ENCODE measurements at regions not wholly inside any gene's neighbourhood (a gene's known extent, or its start where the extent isn't known, plus 50 kb on each side); places are given as distances from the start of the nearest gene placed in this dataset.

- Histone ChIP-seq H3K4me3 (ENCODE audit: low read depth, low read length) (no peak overlapping the region), H3K27me3 (ENCODE audit: control insufficient read depth, insufficient read depth, low read length) (no peaks in the 10 kb centered on the region), H3K36me3 (ENCODE audit: control insufficient read depth, insufficient read depth, low read length) (no peaks in the 10 kb centered on the region)
- no peak for TF ChIP-seq CTCF (IDR thresholded peaks at IDR 0.05; ENCODE audit: insufficient read depth, low read length, poor library complexity, severe bottlenecking)
- no peak for DNase-seq (ENCODE audit: low read depth)
Measured at GRCh38 chr12:58502841-58503240, 417.5 kb downstream of the LRIG3 start.

GRCh38 chr12:58503731-58504130 lies 416.6 kb downstream of the LRIG3 start:
- Histone ChIP-seq H3K27me3 (ENCODE audit: control insufficient read depth, insufficient read depth, low read length) (no peaks in the 10 kb centered on the region), H3K4me3 (ENCODE audit: low read depth, low read length) (no peak overlapping the region), H3K36me3 (ENCODE audit: control insufficient read depth, insufficient read depth, low read length) (no peaks in the 10 kb centered on the region)
- no peak for TF ChIP-seq CTCF (IDR thresholded peaks at IDR 0.05; ENCODE audit: insufficient read depth, low read length, poor library complexity, severe bottlenecking)
- DNase-seq (ENCODE audit: low read depth) = no peak

DNA sequence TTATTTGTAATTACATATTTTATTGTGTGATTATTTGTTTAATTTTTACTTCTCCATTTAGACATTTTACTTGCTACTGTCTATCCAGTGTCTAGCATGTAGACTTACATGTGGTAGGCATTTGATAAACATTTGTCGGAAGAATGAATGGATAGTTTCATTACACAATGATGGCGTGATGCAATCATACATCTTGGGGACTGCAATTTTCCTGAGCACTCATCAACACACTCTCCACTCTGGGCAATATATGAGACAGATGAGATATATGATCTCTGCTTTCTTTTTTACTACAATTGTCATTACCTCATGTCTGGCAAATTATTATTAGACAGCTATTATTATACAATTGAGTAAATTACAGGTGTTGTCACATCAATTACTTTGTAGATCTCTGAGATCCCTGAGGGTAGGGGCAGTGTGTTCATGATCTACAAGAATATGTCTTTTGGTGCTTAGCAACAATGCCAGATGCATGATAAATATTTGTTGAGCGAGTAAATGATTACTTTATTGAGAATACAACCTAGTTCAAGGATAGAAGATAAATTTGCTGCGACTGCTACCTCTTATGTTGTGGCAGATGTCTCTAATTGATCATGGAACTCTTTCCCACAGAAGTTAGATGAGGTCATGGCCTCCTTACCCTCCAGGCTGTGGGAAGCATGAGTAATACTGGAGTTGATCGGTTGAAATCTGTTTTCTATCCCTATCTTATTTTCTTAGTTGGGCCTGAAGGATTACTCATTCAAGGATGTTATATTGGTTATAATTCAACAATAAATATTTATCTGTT lies 416.0 kb downstream of the LRIG3 start:
- H3K27me3 ChIP-seq (ENCODE audit: control insufficient read depth, insufficient read depth, low read length) = no peaks in the 10 kb centered on the region
- no peaks in the 10 kb centered on the region for H3K36me3 ChIP-seq (ENCODE audit: control insufficient read depth, insufficient read depth, low read length)
- no peak for TF ChIP-seq CTCF (IDR thresholded peaks at IDR 0.05; ENCODE audit: insufficient read depth, low read length, poor library complexity, severe bottlenecking)
- no peak overlapping the region for H3K4me3 ChIP-seq (ENCODE audit: low read depth, low read length)
- DNase-seq (ENCODE audit: low read depth) = no peak

DNA sequence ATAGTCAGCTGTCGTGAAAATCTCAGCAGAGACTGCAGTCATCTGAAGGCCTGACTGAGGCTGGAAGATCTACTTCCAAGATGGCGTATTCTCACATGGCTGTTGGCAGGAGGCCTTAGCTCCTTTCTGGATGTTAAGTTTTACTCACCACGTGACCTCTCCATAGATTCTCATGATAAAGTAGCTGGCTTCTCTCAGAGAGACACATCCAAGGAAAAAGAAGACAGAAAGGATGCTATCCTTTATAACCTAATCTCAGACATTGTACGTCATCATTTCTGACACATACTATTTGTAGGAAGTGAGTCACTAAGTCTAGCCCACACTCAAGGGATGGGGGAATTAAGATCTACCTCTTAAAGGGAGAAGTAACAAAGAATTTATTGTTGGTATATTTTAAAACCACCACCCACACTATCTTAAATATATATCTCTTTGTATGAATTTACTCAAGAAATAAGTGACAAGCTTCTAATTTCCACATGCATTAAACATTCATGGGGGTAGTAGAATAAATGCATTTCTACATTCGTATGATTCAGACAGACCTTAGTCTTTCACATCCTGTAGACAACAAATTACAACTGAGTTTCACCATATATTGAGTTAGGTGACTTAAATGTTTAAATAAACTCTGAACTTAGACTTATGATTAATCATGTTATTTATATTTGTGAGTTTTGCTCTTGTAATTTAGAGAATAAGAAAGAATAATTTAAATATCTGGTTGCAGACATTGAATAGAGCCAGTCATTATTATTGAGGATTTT lies 411.0 kb downstream of the LRIG3 start:
- H3K4me3 ChIP-seq (ENCODE audit: low read depth, low read length) = no peak overlapping the region
- no peak for DNase-seq (ENCODE audit: low read depth)
- TF ChIP-seq CTCF (IDR thresholded peaks at IDR 0.05; ENCODE audit: insufficient read depth, low read length, poor library complexity, severe bottlenecking) = no peak
- no peaks in the 10 kb centered on the region for H3K36me3 ChIP-seq (ENCODE audit: control insufficient read depth, insufficient read depth, low read length)
- no peaks in the 10 kb centered on the region for H3K27me3 ChIP-seq (ENCODE audit: control insufficient read depth, insufficient read depth, low read length)

DNA sequence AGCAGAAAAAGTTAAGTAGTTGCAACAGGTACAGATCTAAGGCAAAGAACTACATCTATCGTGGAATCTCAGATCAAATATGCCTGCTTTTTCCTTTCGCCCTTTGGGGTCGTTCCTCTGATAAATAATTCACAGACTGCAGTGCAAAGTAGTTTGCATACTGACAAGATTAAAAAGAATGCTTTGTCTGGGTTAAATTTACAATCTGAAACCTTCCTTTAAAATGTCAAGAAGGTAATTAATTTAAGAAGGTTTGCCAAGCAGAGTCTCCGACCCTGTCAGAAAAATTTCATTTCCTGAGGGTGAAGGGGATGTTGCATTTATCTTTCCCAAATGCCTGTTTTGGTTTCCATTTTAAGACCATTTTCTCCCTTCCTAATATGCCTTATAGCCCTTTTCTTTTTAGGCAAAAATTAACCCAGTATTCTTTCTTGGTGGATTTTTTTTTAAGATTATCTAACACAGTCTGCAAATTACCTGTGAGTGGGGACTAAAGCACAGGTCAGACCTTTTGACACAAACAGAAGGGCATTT lies 406.9 kb downstream of the LRIG3 start:
- H3K36me3 ChIP-seq (ENCODE audit: control insufficient read depth, insufficient read depth, low read length) = no peaks in the 10 kb centered on the region
- H3K4me3 ChIP-seq (ENCODE audit: low read depth, low read length) = no peak overlapping the region
- TF ChIP-seq CTCF (IDR thresholded peaks at IDR 0.05; ENCODE audit: insufficient read depth, low read length, poor library complexity, severe bottlenecking) = no peak
- no peak for DNase-seq (ENCODE audit: low read depth)
- H3K27me3 ChIP-seq (ENCODE audit: control insufficient read depth, insufficient read depth, low read length) = no peaks in the 10 kb centered on the region

All from kidney epithelial cell (primary cell).